Stomach (tissue), 4 donors: ENCODE measurements at regions not wholly inside any gene's neighbourhood (a gene's known extent, or its start where the extent isn't known, plus 50 kb on each side); places are given as distances from the start of the nearest gene placed in this dataset.

Experiments used
- EP300 ChIP-seq: sonication (generic); formaldehyde crosslinking; IDR thresholded peaks from one replicate; pipeline ENCODE4 v1.6.1; 2017; ENCODE audit warnings: antibody characterized with exemption
- POLR2A ChIP-seq, 4 donors: fragments of 450-650 bp; IDR thresholded peaks; one replicate each; pipeline ENCODE4 v1.6.1; 2016; ENCODE audit warnings: antibody characterized with exemption in 4 of 4, control low read depth in 2 of 4, mild to moderate bottlenecking in 1 of 4, moderate library complexity in 1 of 4

DNA sequence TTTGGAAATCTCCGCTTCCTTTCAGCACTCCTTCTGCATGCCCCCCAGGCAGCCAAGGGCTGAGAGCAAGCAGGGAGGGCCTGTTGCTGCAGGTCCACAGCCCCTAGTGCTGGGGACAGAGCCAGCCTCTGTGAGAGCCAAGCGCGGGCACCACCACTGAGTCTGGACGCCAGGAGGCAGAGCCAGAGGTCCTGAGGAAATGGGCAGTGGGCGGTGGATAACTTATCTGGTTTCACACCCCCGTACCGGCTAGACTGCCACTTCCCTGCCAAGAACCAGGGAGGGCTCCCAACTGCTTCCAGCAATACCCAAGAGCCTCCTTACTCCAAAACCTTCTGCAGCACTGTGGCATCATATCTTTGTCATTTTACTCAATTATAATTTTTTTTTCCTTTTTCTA lies 141.6 kb upstream of the IGF1R start:
- no peak for TF ChIP-seq POLR2A (IDR thresholded peaks at IDR 0.05)
- TF ChIP-seq EP300, result no peak
